Jurkat, Clone E6-1 (cell line): ENCODE measurements at regions not wholly inside any gene's neighbourhood (a gene's known extent, or its start where the extent isn't known, plus 50 kb on each side); places are given as distances from the start of the nearest gene placed in this dataset.

Experiments used
- DNase-seq: peaks from one replicate; pipeline ENCODE4 v3.0.0-alpha.2; 2011; ENCODE audit warnings: low read depth, low spot score
- H3K4me3 ChIP-seq: 2 replicates; pipeline ENCODE4 v1.5.1; 2011; ENCODE audit warnings: mild to moderate bottlenecking, low read length, control low read depth, moderate library complexity

DNA sequence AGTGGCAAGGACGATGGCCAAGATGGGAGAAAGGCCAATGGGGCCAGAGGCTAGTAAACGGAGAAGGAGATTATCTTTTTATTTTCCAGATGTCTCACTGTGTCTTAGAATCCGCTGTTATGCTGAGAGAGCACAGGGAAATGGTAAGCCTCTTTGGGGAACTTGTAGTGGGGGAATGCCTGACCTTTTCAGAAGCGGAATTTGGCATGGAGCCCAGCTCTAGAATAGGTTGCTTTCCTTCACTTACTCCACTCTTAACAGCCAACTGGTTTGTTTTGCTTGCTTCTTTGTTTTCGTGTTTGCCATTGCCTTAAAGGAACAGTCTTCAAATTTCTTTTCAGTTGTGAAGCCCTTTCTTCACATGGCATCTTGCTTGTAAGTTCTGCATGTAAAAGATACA lies 316.2 kb upstream of the THRB start:
- DNase-seq, result no peak
- no peak overlapping the region for H3K4me3 ChIP-seq

DNA sequence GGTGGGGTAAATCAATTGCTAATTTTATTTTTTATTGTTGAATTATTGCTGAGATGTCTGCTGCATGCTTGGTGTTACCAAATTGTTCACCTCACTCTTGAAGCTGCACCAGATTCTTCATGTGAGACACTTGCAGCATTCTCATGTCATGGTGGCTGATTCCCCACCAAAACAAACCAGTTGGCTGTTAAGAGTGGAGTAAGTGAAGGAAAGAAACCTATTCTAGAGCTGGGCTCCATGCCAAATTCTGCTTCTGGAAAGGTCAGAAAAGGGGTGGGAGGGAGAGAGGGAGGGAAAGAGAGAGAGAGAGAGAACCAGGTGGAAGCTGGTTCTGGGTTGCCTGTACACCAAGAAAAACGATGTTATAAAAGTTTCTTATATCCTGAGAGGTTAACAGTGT lies 317.5 kb upstream of the THRB start:
- DNase-seq, result no peak
- H3K4me3 ChIP-seq, result no peak overlapping the region

DNA sequence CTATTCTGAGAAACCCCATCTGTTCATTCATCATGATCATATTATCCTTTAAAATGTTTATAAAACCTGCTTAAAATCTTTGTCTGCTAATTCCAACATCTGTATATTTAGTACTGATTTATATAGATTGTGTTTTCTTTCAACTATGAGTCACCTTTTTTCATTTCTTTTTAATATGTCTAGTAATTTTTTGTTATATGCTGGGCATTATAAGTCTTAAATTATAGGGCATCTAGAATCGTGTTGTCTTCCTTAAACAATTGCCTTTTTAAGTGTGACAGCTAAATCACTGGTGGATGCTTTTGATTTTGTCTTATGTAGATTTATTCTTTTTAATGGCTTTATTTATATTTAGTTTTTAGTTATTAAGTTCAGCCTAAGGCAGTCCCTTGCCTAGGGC lies 323.4 kb upstream of the THRB start:
- DNase-seq, result no peak

DNA sequence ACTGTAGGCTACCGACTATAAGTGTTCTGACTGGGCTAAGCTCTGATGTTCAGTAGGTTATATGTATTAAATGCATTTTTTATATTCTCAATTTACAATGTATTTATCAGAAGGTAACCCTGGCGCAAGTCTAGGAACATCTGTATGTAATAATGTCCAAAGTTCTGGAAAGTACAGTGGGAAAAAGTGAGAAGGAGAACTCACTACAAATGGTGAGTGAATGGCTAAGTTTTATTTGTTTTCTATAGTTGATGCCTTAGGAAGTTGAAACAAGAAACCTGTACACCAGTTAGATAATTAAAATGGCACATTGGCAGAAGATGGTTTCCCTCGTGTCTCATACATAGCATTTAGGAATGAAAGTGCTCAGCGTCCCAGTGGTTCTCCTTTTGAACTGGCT lies 333.4 kb upstream of the THRB start:
- no peak for DNase-seq
- no peak overlapping the region for H3K4me3 ChIP-seq

More for the DNA sequence above, 323.4 kb upstream of the THRB start:
- no peak overlapping the region for H3K4me3 ChIP-seq

DNA sequence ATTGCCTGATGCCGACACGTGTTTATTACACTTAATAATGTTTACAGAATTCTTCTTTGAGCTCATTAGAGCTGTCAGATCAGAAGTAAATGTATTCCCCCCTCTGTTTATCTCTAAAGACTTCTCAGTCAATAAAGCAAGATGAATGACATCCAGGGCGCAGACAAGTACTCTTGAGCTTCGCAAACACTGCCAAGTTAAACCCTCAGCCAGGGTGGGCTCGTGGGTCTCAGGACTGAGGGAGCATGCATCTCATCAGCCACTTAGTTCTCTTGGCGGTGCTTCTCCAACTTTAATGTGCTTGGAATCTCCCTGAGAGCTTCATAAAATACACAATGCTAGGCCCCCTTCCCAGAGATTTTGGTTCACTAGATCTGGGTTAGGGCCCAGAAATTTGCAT lies 333.9 kb upstream of the THRB start:
- H3K4me3 ChIP-seq, result no peak overlapping the region
- no peak for DNase-seq

DNA sequence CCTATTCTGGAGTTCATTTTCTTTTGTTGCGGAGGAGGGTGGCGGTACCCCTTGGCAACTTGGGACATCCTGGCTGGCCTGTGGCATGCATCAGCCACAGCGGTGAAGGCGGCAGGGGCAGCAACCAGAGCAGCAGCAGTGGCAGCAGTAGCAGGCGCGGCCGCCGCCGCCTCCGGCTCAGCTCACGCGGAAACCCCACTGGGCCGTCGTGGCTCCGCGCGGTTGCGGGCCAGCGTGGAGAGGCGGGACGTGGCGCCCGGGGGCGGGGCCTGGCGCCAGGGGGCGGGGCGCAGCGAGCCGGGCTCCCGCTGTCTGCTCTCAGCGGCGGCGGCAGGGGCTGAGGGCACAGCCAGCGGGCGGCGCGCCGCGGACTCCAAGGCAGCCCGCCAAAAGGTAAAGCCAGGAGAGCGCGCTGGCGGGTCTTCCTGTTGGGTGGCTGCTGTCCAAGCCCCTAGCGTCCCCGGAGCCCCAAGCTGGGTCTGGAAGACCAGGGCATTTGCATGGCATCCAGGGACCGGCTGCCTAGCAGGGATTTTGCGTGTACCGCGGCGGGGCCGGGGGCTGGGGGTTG lies 334.4 kb upstream of the THRB start:
- H3K4me3 ChIP-seq, result no peak overlapping the region
- DNase-seq, result no peak

DNA sequence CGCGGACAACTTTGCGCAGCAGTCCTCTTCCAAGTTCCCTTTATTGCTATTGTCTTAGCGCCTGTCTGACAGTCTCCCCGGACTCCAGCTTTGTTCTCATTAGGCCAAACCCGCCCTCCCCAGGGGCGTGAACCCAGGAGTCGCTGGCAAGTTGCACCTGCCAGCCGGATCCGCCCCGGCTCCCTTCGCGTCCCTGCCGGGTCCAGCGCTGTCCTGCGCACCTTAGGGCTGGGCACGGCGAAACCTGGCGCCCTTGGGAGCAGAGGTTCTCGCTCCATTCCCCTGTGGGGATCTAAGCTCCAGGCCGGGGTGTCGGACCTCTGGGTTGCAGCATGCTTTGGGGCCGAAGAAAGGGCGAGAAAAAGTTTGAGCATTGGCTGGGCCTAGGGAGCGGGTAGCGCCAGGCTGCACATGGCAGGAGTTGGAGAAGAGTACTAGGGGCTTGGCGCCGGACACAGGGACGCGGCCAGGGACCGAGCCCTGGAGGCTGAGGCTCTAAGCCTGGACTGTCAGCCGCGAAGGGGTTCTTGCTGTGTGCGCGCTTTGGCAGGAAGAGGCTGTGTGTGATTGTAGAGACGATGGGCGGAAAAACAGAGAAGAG lies 335.1 kb upstream of the THRB start:
- no peak overlapping the region for H3K4me3 ChIP-seq
- DNase-seq, result no peak

DNA sequence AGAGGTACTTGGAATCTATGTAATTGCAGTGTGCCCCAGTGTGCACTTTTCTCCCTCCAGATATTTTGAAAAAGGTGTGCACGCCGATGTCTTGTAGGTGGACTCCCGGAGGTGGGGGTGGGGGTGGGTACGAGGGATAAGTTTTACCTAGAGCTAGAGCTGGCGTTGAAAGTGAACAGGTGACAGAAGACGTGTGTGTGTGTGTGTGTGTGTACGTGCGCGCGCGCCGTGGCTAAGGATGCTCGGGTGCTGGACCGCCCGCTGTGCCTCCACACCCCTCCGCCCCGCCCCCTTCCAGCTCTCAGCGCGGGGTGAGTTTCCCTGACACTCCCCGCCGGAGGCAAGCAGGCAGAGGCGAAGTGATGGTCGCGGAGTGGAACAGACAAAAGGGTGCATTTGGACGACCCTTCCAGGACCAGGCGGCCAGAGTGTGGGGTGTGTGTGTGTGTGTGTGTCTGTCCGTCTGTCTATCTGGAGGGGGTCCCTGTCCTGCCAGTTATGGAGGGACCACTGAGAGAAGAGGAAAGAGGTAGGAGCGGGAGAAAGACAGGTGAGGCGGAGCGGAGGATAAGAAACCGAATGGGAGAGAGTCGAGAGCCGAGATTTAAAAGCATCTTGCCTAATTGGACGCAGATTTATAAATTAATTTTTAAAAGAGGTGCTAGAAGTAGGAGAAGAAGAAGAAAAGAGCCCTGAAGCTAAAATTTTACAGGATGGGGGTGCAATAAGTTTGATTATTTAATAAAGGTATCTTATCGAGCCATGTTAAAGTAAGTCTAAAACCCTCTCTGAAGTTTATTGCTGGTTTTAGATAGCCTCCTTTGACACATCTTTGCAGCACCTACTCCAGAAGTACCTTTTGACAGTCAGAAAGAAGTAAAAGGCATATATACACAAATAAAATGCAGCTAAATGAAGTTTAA lies 335.8 kb upstream of the THRB start:
- no peak for DNase-seq
- H3K4me3 ChIP-seq, result no peak overlapping the region

DNA sequence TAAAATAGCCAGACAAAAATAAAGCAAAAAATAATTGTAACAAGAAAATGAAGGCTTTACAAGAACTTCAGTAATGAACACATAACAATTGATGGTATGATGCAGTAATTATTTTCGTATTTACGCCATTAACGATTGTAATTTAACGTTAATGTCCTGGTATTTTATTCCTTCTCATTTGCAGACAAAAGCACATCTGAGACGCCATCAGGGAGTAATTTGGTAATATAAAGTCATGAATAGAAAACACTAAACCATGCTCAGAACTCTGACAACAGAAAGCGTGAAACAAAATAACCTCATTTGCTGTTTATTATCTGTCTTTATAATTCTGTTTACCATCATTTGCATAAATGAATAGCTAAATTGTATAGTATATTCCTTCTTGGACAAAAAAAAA lies 336.6 kb upstream of the THRB start:
- no peak overlapping the region for H3K4me3 ChIP-seq
- DNase-seq, result no peak

DNA sequence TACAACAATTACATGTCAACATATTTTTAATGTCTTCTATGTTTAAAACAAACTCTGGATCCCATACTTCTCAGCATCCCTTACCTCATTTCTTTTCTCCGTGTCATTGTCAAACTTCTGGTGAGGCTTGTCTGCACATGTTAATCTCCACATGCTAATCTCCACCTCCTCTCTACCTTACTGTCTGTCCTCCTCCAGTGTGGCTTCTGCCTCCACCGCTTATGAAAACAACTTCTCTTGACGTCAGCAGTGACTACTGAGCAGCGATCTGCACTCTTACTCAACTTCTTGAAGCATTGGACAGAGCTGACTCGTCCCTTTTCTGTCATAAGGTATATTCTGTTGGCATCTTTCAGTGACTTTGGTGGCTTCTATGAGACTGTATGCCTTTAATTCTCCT lies 338.2 kb upstream of the THRB start:
- no peak for DNase-seq
- no peak overlapping the region for H3K4me3 ChIP-seq

DNA sequence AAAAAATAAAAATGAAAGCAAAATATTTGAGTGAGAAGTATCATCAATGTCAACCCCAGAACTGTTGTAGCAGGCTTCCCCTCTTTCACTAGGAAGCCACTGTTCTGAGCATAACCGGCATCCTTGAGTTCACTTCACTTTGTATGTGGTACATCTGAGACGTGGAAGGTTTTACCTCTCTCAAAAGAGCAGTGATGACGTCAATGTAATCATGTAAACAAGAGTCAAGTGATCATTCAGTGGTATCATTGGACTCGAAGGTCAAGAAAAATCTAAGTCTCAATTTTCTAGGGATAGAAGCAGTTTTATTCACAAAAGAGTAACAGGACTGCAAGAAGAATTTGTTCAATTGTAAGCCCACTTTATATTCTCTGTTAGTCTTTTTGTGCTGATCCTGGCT lies 339.8 kb upstream of the THRB start:
- DNase-seq, result no peak
- H3K4me3 ChIP-seq, result no peak overlapping the region

DNA sequence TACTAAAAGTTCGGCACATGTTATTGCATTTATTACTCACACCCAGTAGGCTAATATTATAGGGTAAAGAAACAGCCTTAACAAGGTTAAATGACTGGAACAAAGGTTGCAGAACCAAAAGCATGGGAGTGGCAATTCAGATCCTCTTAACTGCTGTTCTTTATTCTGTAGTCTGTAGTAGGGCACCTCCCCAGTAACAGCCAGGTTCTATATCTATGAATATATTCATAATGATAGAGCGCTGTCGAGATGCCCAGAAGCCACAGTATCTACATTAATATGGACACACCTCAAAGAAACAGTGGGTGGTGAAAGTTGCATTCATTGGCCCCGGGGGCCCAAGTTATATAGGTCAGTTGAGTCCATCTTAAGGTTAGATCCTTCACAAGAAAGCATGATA lies 340.9 kb upstream of the THRB start:
- no peak overlapping the region for H3K4me3 ChIP-seq
- no peak for DNase-seq

DNA sequence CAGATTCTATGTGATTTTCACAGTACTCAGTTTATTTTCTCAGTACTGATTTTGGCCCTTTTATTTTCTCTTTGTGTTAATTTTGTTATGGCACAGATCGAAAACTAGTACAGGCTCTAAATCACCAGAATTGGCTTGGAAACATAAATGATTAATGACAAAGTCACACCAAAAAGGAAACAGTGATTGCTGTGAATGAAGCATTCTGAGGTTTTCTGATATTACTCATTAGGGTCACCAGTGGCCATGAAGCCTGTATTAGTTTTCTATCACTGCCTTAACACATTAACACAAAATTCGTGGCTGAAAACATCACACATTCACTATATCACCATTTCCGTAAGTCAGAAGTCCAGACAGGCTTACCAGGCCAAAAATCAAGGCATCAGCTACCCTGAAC lies 343.0 kb upstream of the THRB start:
- no peak for DNase-seq

DNA sequence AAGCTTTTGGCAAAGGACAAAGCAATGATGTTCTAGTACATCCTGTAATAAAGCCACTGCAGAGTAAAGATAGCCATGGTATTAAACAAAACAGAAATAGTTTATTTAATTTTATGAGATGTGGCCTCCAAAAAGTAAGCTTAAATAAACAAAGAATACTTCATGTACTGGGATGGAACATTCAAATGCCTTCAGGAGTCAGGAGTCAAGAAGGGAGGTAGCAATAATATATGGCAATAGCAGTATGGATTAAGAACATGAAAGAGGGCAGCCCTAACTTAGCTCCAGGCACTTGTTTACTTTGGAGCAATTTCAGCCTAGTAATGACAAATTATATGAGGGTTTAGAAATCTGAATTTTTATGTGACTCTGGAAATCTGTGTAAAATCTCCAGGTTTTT lies 343.9 kb upstream of the THRB start:
- no peak for DNase-seq
- no peak overlapping the region for H3K4me3 ChIP-seq

More for the DNA sequence above, 343.0 kb upstream of the THRB start:
- no peak overlapping the region for H3K4me3 ChIP-seq

DNA sequence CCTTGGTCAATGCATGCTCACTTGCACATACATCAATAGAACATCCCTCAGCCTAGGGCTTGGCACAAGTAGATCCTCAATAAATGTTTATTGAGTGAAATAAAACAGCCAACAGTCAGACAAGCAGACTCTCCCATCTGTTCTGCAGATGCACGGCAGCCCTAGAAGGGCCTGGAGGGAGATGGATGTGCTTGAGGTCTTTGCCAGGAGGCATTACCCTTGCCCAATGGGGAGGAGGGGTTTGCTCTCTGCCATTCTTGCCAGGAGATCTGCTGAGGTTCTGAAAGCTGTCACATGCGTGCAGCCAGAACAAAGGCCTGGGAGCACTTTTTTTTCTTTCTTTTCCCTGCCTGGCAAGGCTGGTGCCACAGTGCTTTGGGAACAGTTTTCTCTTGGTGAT lies 349.3 kb upstream of the THRB start:
- DNase-seq, result no peak
- no peak overlapping the region for H3K4me3 ChIP-seq

DNA sequence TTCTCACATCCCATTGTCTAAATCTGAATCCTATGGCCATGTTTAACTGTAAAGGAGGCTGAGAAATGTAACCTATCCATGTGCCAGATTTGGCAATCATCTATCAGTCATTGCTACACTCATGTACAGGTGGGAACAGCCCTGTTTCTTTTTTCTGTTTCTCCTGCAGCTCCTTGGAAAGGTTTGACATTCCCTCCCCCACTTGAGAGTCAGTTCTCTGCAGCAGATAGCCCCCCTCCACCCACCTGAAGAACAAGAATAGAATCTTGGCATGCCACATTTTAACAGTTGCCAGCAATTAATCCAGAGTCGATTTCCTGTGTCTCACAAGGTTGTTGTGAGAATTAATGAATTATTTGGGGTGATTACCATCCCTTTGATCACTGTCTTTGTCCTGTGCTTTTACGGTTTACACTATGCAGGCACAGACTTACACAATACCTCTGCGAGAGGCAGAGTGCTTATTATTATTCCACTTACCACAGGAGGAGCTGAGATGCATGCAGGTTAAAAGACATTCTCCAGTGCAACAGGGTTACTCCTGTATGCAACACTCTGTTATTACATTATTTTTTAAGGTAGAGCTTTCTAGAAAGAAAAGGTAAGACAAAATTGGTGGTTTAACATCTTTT lies 351.0 kb upstream of the THRB start:
- H3K4me3 ChIP-seq, result no peak overlapping the region
- no peak for DNase-seq

DNA sequence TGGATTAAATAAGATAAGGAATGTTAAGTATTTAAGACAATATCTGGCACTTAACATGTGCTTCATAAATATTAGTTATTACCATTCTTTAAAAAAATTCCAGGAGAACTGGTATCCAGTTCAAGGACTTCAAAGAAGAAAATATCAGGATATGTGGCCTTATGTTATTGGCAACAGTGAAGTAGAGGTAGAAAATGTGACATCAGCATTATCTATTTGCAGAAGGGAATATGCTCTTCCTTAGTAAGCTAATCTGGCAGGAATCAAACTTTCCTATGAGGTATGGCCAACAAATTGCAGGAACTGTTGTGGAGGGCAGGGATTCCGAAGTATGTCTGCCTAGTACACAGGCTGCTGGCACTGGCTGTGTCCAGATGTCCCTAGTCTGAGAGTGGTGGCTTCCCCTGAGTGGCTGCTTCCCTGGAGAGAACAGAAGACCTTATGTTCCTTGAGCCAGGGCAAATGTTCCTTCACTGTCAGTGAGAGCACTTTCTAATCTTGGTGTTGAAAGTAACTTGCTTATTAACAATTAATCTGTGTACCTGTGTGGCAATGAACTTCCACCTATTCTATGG lies 351.7 kb upstream of the THRB start:
- H3K4me3 ChIP-seq, result no peak overlapping the region
- DNase-seq, result no peak

DNA sequence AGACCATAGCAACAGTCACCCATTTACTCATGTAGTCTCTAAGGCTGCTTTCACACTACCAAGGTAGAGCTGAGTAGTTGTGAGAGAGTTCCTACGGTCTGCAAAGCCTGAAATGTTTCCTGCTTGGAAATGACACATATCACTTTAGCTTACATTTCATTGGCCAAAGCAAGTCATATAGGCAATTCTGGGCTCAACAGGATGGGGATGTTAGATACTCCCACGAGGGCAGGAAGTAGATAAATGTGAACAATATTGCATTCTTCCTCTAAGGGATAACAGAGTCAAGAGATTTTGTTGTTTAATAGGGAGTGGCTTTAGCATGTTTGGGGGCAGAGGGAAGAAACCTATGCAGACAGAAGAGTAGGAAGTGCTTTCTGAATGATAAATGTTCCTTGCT lies 355.6 kb upstream of the THRB start:
- DNase-seq, result no peak
- no peak overlapping the region for H3K4me3 ChIP-seq

DNA sequence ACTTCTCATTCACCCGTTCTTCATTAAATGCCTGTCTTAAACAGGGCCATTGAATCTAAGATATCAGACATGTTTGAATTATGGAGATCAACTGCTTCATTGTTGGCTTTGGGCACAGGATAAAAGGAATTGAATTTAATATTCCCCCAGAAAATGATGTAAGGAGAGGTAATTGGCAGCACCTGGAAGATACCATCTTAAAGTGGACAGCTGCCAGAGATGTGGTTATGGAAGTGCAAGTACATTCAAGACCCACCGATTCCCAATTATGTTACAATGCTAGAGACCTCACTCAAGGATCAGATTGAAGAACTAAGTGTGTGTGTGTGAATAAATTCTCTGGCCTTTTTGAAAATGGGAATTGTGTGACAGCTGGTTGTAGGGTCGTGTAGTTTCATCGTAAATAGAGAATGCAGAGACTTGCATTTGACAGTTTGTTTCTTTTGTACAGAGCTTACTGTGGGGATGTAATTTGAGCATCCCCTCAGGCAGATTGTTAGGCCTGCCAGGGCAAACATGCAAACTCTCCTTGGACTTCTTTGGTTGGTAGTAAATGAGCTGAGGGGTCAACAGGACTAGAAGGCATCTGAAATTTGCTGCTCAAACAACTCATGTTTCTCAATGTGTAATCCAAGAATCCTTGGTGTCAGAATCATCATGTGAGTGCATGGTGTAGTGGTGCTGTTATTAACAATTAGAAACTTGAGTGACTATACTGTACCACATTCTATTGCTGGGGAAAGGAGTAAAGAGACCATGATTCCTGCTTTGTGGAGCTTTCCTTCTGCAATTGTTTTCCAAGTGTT lies 359.2 kb upstream of the THRB start:
- H3K4me3 ChIP-seq, result no peak overlapping the region
- DNase-seq, result no peak
